H1 (cell line): ENCODE measurements at regions not wholly inside any gene's neighbourhood (a gene's known extent, or its start where the extent isn't known, plus 50 kb on each side); places are given as distances from the start of the nearest gene placed in this dataset.

Experiments
- CTCF ChIA-PET: fragments of 300-600 bp; sonication (Branson Sonifier 250); formaldehyde crosslinking; loops from one replicate; lab custom pipeline; 2021; ENCODE audit not compliant: partially characterized antibody; lab: Charles Lee
- POLR2A ChIA-PET: fragments of 300-600 bp; sonication (Branson Sonifier 250); formaldehyde crosslinking; loops from one replicate; lab custom pipeline; 2021; ENCODE audit warnings: inconsistent platforms; ENCODE audit not compliant: partially characterized antibody; lab: Charles Lee
- DNase-seq, 2 experiments: peaks; one replicate each; pipeline versions ENCODE4 v3.0.0 to v3.0.0-alpha.2; 2010 to 2022; ENCODE audit warnings: low spot score in 2 of 2, low read depth in 1 of 2, mixed read lengths in 1 of 2
- FAIRE-seq: peaks from 2 replicates; lab custom pipeline; 2011; peaks lifted over from hg19 to GRCh38; lab: Jason Lieb, UNC
- H2AFZ ChIP-seq: 2 replicates; pipeline ENCODE4 v1.8.1; 2012; ENCODE audit warnings: low read length, inconsistent platforms
- H2AK5ac ChIP-seq: 2 replicates; pipeline ENCODE4 v1.6.1; 2013; ENCODE audit warnings: low read depth, low read length
- H2BK120ac ChIP-seq: replicated peaks from 2 replicates; pipeline ENCODE3; 2013; ENCODE audit warnings: low read depth, low read length, inconsistent platforms
- H2BK12ac ChIP-seq: 2 replicates; pipeline ENCODE4 v1.6.1; 2013; ENCODE audit warnings: low read depth, low read length
- H2BK15ac ChIP-seq: 2 replicates; pipeline ENCODE4 v1.6.1; 2013; ENCODE audit warnings: low read length
- H2BK20ac ChIP-seq: 2 replicates; pipeline ENCODE4 v1.6.1; 2013; ENCODE audit warnings: low read length
- H2BK5ac ChIP-seq: 2 replicates; pipeline ENCODE4 v1.6.1; 2013; ENCODE audit warnings: low read depth, low read length
- H3K14ac ChIP-seq: 2 replicates; pipeline ENCODE4 v1.6.1; 2013; ENCODE audit warnings: inconsistent platforms; ENCODE audit not compliant: insufficient read length
- H3K18ac ChIP-seq: 2 replicates; pipeline ENCODE4 v1.6.1; 2013; ENCODE audit warnings: low read length; ENCODE audit errors: extremely low read depth
- H3K23ac ChIP-seq: 2 replicates; pipeline ENCODE4 v1.6.1; 2013; ENCODE audit warnings: inconsistent platforms; ENCODE audit not compliant: insufficient read length
- H3K23me2 ChIP-seq: 2 replicates; pipeline ENCODE4 v1.6.1; 2013; ENCODE audit warnings: low read depth, low read length
- H3K27ac ChIP-seq: 2 replicates; pipeline ENCODE4 v1.6.1; 2011; ENCODE audit warnings: low read depth, low read length, inconsistent platforms
- H3K27me3 ChIP-seq, 4 experiments: replicated peaks in 1 of 4; 1 replicate in 1 of 4; 2 replicates in 3 of 4; pipeline versions ENCODE4 v1.6.1 to v1.8.1; 2011 to 2013; ENCODE audit warnings: low read length in 3 of 4, mild to moderate bottlenecking in 3 of 4, inconsistent platforms in 2 of 4, mixed read lengths in 2 of 4, moderate library complexity in 1 of 4; ENCODE audit not compliant: control insufficient read depth in 3 of 4, insufficient read depth in 3 of 4; ENCODE audit errors: extremely low read depth in 1 of 4
- H3K36me3 ChIP-seq, 4 experiments: 2 replicates each; pipeline versions ENCODE4 v1.6.1 to v1.8.1; 2011 to 2013; ENCODE audit warnings: mild to moderate bottlenecking in 4 of 4, low read length in 3 of 4, moderate library complexity in 2 of 4, control low read depth in 1 of 4, inconsistent platforms in 1 of 4; ENCODE audit not compliant: insufficient read depth in 4 of 4, control insufficient read depth in 2 of 4
- H3K4ac ChIP-seq: replicated peaks from 2 replicates; pipeline ENCODE3; 2013; ENCODE audit warnings: low read length, low read depth, mixed read lengths, inconsistent platforms; ENCODE audit not compliant: insufficient read length
- H3K4me1 ChIP-seq, 4 experiments: replicated peaks in 1 of 4; 1 replicate in 1 of 4; 2 replicates in 3 of 4; pipeline versions ENCODE4 v1.6.1 to v1.8.1; 2011 to 2013; ENCODE audit warnings: low read length in 3 of 4, inconsistent platforms in 2 of 4, mixed read lengths in 1 of 4; ENCODE audit not compliant: insufficient read depth in 4 of 4, control insufficient read depth in 3 of 4
- H3K4me2 ChIP-seq, 2 experiments: 2 replicates each; pipeline versions ENCODE4 v1.6.1 to v1.8.1; 2011 to 2013; ENCODE audit warnings: low read depth in 2 of 2, low read length in 2 of 2, control low read depth in 1 of 2, inconsistent platforms in 1 of 2, mild to moderate bottlenecking in 1 of 2; ENCODE audit not compliant: insufficient read depth in 1 of 2
- H3K4me3 ChIP-seq, 4 experiments: fragments of 200-600, 300-600 bp in 1 of 4; sonication (generic), shearing (Covaris generic), sonication (Bioruptor Twin) in 1 of 4; 2 replicates each; pipeline versions ENCODE4 v1.5.1 to v1.8.1; 2011 to 2016; ENCODE audit warnings: low read length in 4 of 4, low read depth in 3 of 4, control low read depth in 2 of 4, inconsistent platforms in 2 of 4, mild to moderate bottlenecking in 2 of 4, mixed read lengths in 1 of 4, moderate library complexity in 1 of 4; ENCODE audit not compliant: insufficient read depth in 2 of 4; ENCODE audit errors: extremely low read depth in 1 of 4
- H3K56ac ChIP-seq: replicated peaks from 2 replicates; pipeline ENCODE3; 2013; ENCODE audit warnings: low read depth, mild to moderate bottlenecking, mixed read lengths, low read length, inconsistent platforms; ENCODE audit not compliant: insufficient read length
- H3K79me1 ChIP-seq: 2 replicates; pipeline ENCODE4 v1.6.1; 2013; ENCODE audit warnings: low read depth, low read length, control low read depth
- H3K79me2 ChIP-seq, 2 experiments: 2 replicates each; pipeline versions ENCODE4 v1.6.1 to v1.8.1; 2012 to 2013; ENCODE audit warnings: low read length in 2 of 2, mild to moderate bottlenecking in 2 of 2, inconsistent platforms in 1 of 2; ENCODE audit not compliant: insufficient read depth in 2 of 2, control insufficient read depth in 1 of 2
- H3K9ac ChIP-seq, 4 experiments: replicated peaks in 1 of 4; 1 replicate in 1 of 4; 2 replicates in 3 of 4; pipeline versions ENCODE4 v1.6.1 to v1.8.1; 2011 to 2013; ENCODE audit warnings: low read depth in 3 of 4, low read length in 3 of 4, control low read depth in 2 of 4, mild to moderate bottlenecking in 2 of 4, moderate library complexity in 2 of 4, inconsistent platforms in 1 of 4; ENCODE audit errors: extremely low read depth in 1 of 4
- H3K9me3 ChIP-seq, 2 experiments: 2 replicates each; pipeline versions ENCODE4 v1.6.1 to v1.8.1; 2012 to 2013; ENCODE audit warnings: mild to moderate bottlenecking in 2 of 2, moderate library complexity in 2 of 2, control low read depth in 1 of 2, inconsistent platforms in 1 of 2, low read depth in 1 of 2, low read length in 1 of 2, mixed read lengths in 1 of 2; ENCODE audit not compliant: insufficient read depth in 2 of 2
- H4K20me1 ChIP-seq, 2 experiments: replicated peaks in 1 of 2; 2 replicates each; pipeline versions ENCODE3 to v1.8.1; 2011 to 2013; ENCODE audit warnings: inconsistent platforms in 2 of 2, low read length in 2 of 2, mild to moderate bottlenecking in 1 of 2; ENCODE audit not compliant: insufficient read depth in 2 of 2, control insufficient read depth in 1 of 2
- H4K5ac ChIP-seq: 2 replicates; pipeline ENCODE4 v1.6.1; 2013; ENCODE audit warnings: low read length, low read depth, mixed read lengths, inconsistent platforms; ENCODE audit not compliant: insufficient read length
- H4K8ac ChIP-seq: 2 replicates; pipeline ENCODE4 v1.8.0; 2013; ENCODE audit warnings: mild to moderate bottlenecking, moderate library complexity, low read length, inconsistent platforms; ENCODE audit not compliant: insufficient read depth; ENCODE audit errors: extremely low read depth
- H4K91ac ChIP-seq: replicated peaks from 2 replicates; pipeline ENCODE3; 2013; ENCODE audit warnings: low read length, mixed read lengths, inconsistent platforms; ENCODE audit not compliant: insufficient read length
- CREB1 ChIP-seq: IDR thresholded peaks from 2 replicates; pipeline ENCODE4 v1.6.1; 2012; ENCODE audit warnings: inconsistent platforms
- CTBP2 ChIP-seq: IDR thresholded peaks from 2 replicates; pipeline ENCODE4 v1.7.0; 2011; ENCODE audit warnings: borderline replicate concordance, mild to moderate bottlenecking, moderate library complexity, mixed read lengths, low read length; ENCODE audit not compliant: insufficient read depth, insufficient read length
- EZH2 ChIP-seq: fragments of 200-600 bp; sonication (generic); IDR thresholded peaks from 2 replicates; pipeline ENCODE4 v1.7.1; 2012; ENCODE audit warnings: low read depth, mild to moderate bottlenecking, moderate library complexity, low read length, inconsistent platforms; ENCODE audit not compliant: severe bottlenecking
- KDM5A ChIP-seq: fragments of 200-600 bp; IDR thresholded peaks from 2 replicates; pipeline ENCODE4 v1.7.1; 2012; ENCODE audit warnings: mild to moderate bottlenecking, low read length, inconsistent platforms, mixed read lengths
- MAFK ChIP-seq: IDR thresholded peaks from 2 replicates; pipeline ENCODE4 v1.6.1; 2012; ENCODE audit warnings: low read depth, mild to moderate bottlenecking, improper control_type of control experiment, low read length
- PHF8 ChIP-seq: fragments of 200-600 bp; sonication (generic); conservative IDR thresholded peaks from 2 replicates; pipeline ENCODE4 v1.7.1; 2012; ENCODE audit warnings: low read depth, mild to moderate bottlenecking, inconsistent platforms, low read length, moderate library complexity
- POLR2A ChIP-seq, 2 experiments: IDR thresholded peaks; 1 replicate in 1 of 2; 2 replicates in 1 of 2; pipeline ENCODE4 v1.6.1; 2011; ENCODE audit warnings: low read depth in 2 of 2, low read length in 2 of 2, mild to moderate bottlenecking in 2 of 2; ENCODE audit errors: control extremely low read depth in 1 of 2
- RBBP5 ChIP-seq: IDR thresholded peaks from 2 replicates; pipeline ENCODE4 v1.7.1; 2012; ENCODE audit warnings: low read depth, mild to moderate bottlenecking, inconsistent platforms, low read length, moderate library complexity, borderline replicate concordance
- SIN3A ChIP-seq, 2 experiments: IDR thresholded peaks in 1 of 2; conservative IDR thresholded peaks in 1 of 2; 2 replicates each; pipeline ENCODE4 v1.6.1; 2011 to 2012; ENCODE audit warnings: low read length in 2 of 2, improper control_type of control experiment in 1 of 2, low read depth in 1 of 2, mild to moderate bottlenecking in 1 of 2
- SIRT6 ChIP-seq: IDR thresholded peaks from one replicate; pipeline ENCODE4 v1.7.1; 2012; ENCODE audit warnings: low read length, inconsistent platforms
- SUZ12 ChIP-seq: fragments of 200-600 bp; sonication (generic); IDR thresholded peaks from 2 replicates; pipeline ENCODE4 v1.6.1; 2012; ENCODE audit warnings: mild to moderate bottlenecking, inconsistent platforms, low read length, moderate library complexity, mixed read lengths
- ZNF274 ChIP-seq: IDR thresholded peaks from 2 replicates; pipeline ENCODE4 v1.7.0; 2012; ENCODE audit warnings: low read length, borderline replicate concordance; ENCODE audit errors: extremely low read depth
- WGBS, 2 experiments: shearing (Covaris generic) in 1 of 2; methylation state at CpG; one replicate each; pipeline versions ENCODE4 v1.1.6 to v1.1.7; 2013 to 2015; ENCODE audit warnings: low lambda C conversion rate in 2 of 2, mixed read lengths in 2 of 2, inconsistent platforms in 1 of 2, low coverage in 1 of 2, missing lambda C conversion rate in 1 of 2; ENCODE audit not compliant: insufficient replicate concordance in 2 of 2, insufficient coverage in 1 of 2, insufficient read length in 1 of 2; ENCODE audit errors: extremely low coverage in 1 of 2, missing lambda C conversion rate in 1 of 2; 5-methylcytosine and 5-hydroxymethylcytosine counted together

- no peak for FAIRE-seq
- POLR2A ChIA-PET: no interaction called here
- H3K27me3 ChIP-seq: 0 out of 7 replicates have a peak, but pooled peaks cover 0 to 3% (median 0%) of the 10 kb centered on the region in 4 experiments
- H3K23ac ChIP-seq: no peak overlapping the region
- no peak overlapping the region for H3K4me2 ChIP-seq
- no peaks in the 10 kb centered on the region for H3K23me2 ChIP-seq
- H3K9ac ChIP-seq: no peak overlapping the region
- H3K79me1 ChIP-seq: no peaks in the 10 kb centered on the region
- H3K18ac ChIP-seq: no peak overlapping the region
- no peak overlapping the region for H3K14ac ChIP-seq
- 86% methylated on average over 22 of the region's 22 CpGs; no CpG with 5 or more reads in 1 of the 2 experiments for WGBS, 2 experiments
- no peak overlapping the region for H2BK20ac ChIP-seq
- H4K91ac ChIP-seq: no peak overlapping the region
- no peaks in the 10 kb centered on the region for H3K9me3 ChIP-seq
- H2BK120ac ChIP-seq: no peak overlapping the region
- DNase-seq: no peak
- CTCF ChIA-PET: interaction anchor here (0.7 to 4.4 kb wide), 18 partner anchors 10 to 407 kb away, joined by 3 to 22 read pairs (median 6); no protein-coding TSS in a partner anchor
- peaks cover 14 to 36% (median 26%) of the 10 kb centered on the region in 4 experiments for H3K4me1 ChIP-seq
- no peak overlapping the region for H3K4me3 ChIP-seq
- no peaks in the 10 kb centered on the region for H3K36me3 ChIP-seq
- H2BK15ac ChIP-seq: no peak overlapping the region
- no peak overlapping the region for H4K5ac ChIP-seq
- no peaks in the 10 kb centered on the region for H4K20me1 ChIP-seq
- no peak overlapping the region for H3K56ac ChIP-seq
- no peak overlapping the region for H2AK5ac ChIP-seq
- H2BK5ac ChIP-seq: no peak overlapping the region
- no peak overlapping the region for H3K27ac ChIP-seq
- no peak overlapping the region for H4K8ac ChIP-seq
- H2AFZ ChIP-seq: peak overlapping the region; percentile 25; the same call in 1 of the 2 replicates
- no peak overlapping the region for H2BK12ac ChIP-seq
- H3K79me2 ChIP-seq: no peaks in the 10 kb centered on the region
- H3K4ac ChIP-seq: no peak overlapping the region
- TF ChIP-seq POLR2A (IDR thresholded peaks at IDR 0.05; ENCODE audit: control extremely low read depth in 1 of 2, low read depth in 2 of 2, low read length in 2 of 2): no peak
- no peak for TF ChIP-seq KDM5A
- TF ChIP-seq SUZ12: no peak
- no peak for TF ChIP-seq SIRT6
- no peak for TF ChIP-seq ZNF274
- TF ChIP-seq PHF8: no peak
- TF ChIP-seq CTBP2: no peak
- no peak for TF ChIP-seq SIN3A (conservative IDR thresholded peaks at IDR 0.05 in 1 of 2, IDR thresholded peaks at IDR 0.05 in 1 of 2; ENCODE audit: low read depth in 1 of 2, low read length in 2 of 2)
- no peak for TF ChIP-seq EZH2
- no peak for TF ChIP-seq MAFK
- TF ChIP-seq CREB1: no peak
- TF ChIP-seq RBBP5: no peak
Measured at GRCh38 chr6:165846123-165846966, 183.3 kb upstream of the PDE10A start.
